Putamen (tissue), 1 donor: ENCODE measurements at regions not wholly inside any gene's neighbourhood (a gene's known extent, or its start where the extent isn't known, plus 50 kb on each side); places are given as distances from the start of the nearest gene placed in this dataset.
"Not testable (repeated sequence)": the region's sequence is repeated elsewhere in the genome, so short reads cannot be mapped to it uniquely, and the experiment has no call there.

Experiments used
- DNase-seq: peaks from one replicate; pipeline ENCODE4 v3.0.0-alpha.2; 2016; ENCODE audit warnings: low spot score

- DNase-seq: no peak
These were observed 179.7 kb upstream of the MALRD1 start for GRCh38 chr10:18868919-18869318.

GRCh38 chr10:18875477-18875876 is 173.1 kb upstream of the MALRD1 start:
- no peak for DNase-seq

GRCh38 chr10:18879284-18879683 is 169.3 kb upstream of the MALRD1 start:
- DNase-seq: no peak

GRCh38 chr10:18880530-18880929 is 168.1 kb upstream of the MALRD1 start:
- no peak for DNase-seq

GRCh38 chr10:18886102-18886501 is 162.5 kb upstream of the MALRD1 start:
- no peak for DNase-seq

GRCh38 chr10:18906636-18907035 is 142.0 kb upstream of the MALRD1 start:
- DNase-seq: no peak

GRCh38 chr10:18917431-18917830 is 131.2 kb upstream of the MALRD1 start:
- DNase-seq: not testable (repeated sequence)

GRCh38 chr10:18918532-18918931 is 130.1 kb upstream of the MALRD1 start:
- no peak for DNase-seq

GRCh38 chr10:18949391-18949790 is 99.2 kb upstream of the MALRD1 start:
- no peak for DNase-seq

GRCh38 chr10:18951072-18951823 is 97.4 kb upstream of the MALRD1 start:
- not testable (repeated sequence) for DNase-seq

GRCh38 chr10:18955061-18955460 is 93.5 kb upstream of the MALRD1 start:
- DNase-seq: no peak

- no peak for DNase-seq
These were observed 89.2 kb upstream of the MALRD1 start for GRCh38 chr10:18959369-18959768.

GRCh38 chr10:18960466-18961079 is 88.0 kb upstream of the MALRD1 start:
- no peak for DNase-seq

GRCh38 chr10:18968159-18968558 is 80.4 kb upstream of the MALRD1 start:
- no peak for DNase-seq

GRCh38 chr10:18976696-18977251 is 71.8 kb upstream of the MALRD1 start:
- DNase-seq: peak; percentile 18

GRCh38 chr10:18980089-18980629 is 68.4 kb upstream of the MALRD1 start:
- no peak for DNase-seq

- no peak for DNase-seq
These were observed 64.1 kb upstream of the MALRD1 start for GRCh38 chr10:18984531-18984930.

- DNase-seq: no peak
These were observed 60.3 kb upstream of the MALRD1 start for GRCh38 chr10:18988338-18988737.
